ENCODE measurements at regions not wholly inside any gene's neighbourhood (a gene's known extent, or its start where the extent isn't known, plus 50 kb on each side); places are given as distances from the start of the nearest gene placed in this dataset.

- peaks cover 2% of the 10 kb centered on the region for H3K9me3 ChIP-seq (ENCODE audit: control insufficient read depth, low read length)
- intact Hi-C loops (cut with DNase I): no loop called here
- H3K4me3 ChIP-seq (ENCODE audit: low read length in 2 of 2): no peak overlapping the region
- ATAC-seq (ENCODE audit: low FRiP score) (no peak), DNase-seq (no peak)
- no peak overlapping the region for H3K27ac ChIP-seq (ENCODE audit: low read depth in 1 of 2, low read length in 2 of 2)
- no peaks in the 10 kb centered on the region for H3K36me3 ChIP-seq (ENCODE audit: control insufficient read depth in 1 of 2, insufficient read depth in 2 of 2, low read length in 1 of 2)
- no peaks in the 10 kb centered on the region for H3K27me3 ChIP-seq (ENCODE audit: control insufficient read depth in 1 of 2, insufficient read depth in 2 of 2, low read length in 1 of 2)
- no peaks in the 10 kb centered on the region for H3K4me1 ChIP-seq (ENCODE audit: control insufficient read depth in 1 of 2, insufficient read depth in 2 of 2, low read length in 2 of 2)
- 68 to 74% methylated on average over 6 of the region's 6 CpGs for WGBS, 2 donors
Measured at GRCh38 chr5:5726401-5726800, 303.9 kb downstream of the ICE1 start.

- intact Hi-C loops (cut with DNase I): no loop called here
- no peaks in the 10 kb centered on the region for H3K27me3 ChIP-seq (ENCODE audit: control insufficient read depth in 1 of 2, insufficient read depth in 2 of 2, low read length in 1 of 2)
Measured at GRCh38 chr5:5721881-5722280, 299.4 kb downstream of the ICE1 start.

GRCh38 chr5:5719292-5719691 is 296.8 kb downstream of the ICE1 start:
- no peaks in the 10 kb centered on the region for H3K36me3 ChIP-seq (ENCODE audit: control insufficient read depth in 1 of 2, insufficient read depth in 2 of 2, low read length in 1 of 2)
- intact Hi-C loops (cut with DNase I): no loop called here
- no peaks in the 10 kb centered on the region for H3K4me1 ChIP-seq (ENCODE audit: control insufficient read depth in 1 of 2, insufficient read depth in 2 of 2, low read length in 2 of 2)
- DNase-seq (no peak), ATAC-seq (ENCODE audit: low FRiP score) (no peak)
- no peaks in the 10 kb centered on the region for H3K27me3 ChIP-seq (ENCODE audit: control insufficient read depth in 1 of 2, insufficient read depth in 2 of 2, low read length in 1 of 2)
- H3K27ac ChIP-seq (ENCODE audit: low read depth in 1 of 2, low read length in 2 of 2): no peak overlapping the region
- no peak overlapping the region for H3K4me3 ChIP-seq (ENCODE audit: low read length in 2 of 2)
- WGBS, 2 donors: 79 to 84% methylated on average over 5 of the region's 5 CpGs
- H3K9me3 ChIP-seq (ENCODE audit: control insufficient read depth, low read length): no peaks in the 10 kb centered on the region

More at GRCh38 chr5:5721881-5722280, 299.4 kb downstream of the ICE1 start:
- DNase-seq (no peak), ATAC-seq (ENCODE audit: low FRiP score) (no peak)
- Histone ChIP-seq H3K4me1 (ENCODE audit: control insufficient read depth in 1 of 2, insufficient read depth in 2 of 2, low read length in 2 of 2) (no peaks in the 10 kb centered on the region), H3K36me3 (ENCODE audit: control insufficient read depth in 1 of 2, insufficient read depth in 2 of 2, low read length in 1 of 2) (no peaks in the 10 kb centered on the region), H3K4me3 (ENCODE audit: low read length in 2 of 2) (no peak overlapping the region), H3K9me3 (ENCODE audit: control insufficient read depth, low read length) (no peaks in the 10 kb centered on the region), H3K27ac (ENCODE audit: low read depth in 1 of 2, low read length in 2 of 2) (no peak overlapping the region)
- WGBS, 2 donors: 77 to 85% methylated on average over 3 of the region's 3 CpGs

GRCh38 chr5:5716665-5717064 is 294.2 kb downstream of the ICE1 start:
- Histone ChIP-seq H3K36me3 (ENCODE audit: control insufficient read depth in 1 of 2, insufficient read depth in 2 of 2, low read length in 1 of 2) (no peaks in the 10 kb centered on the region), H3K9me3 (ENCODE audit: control insufficient read depth, low read length) (no peaks in the 10 kb centered on the region), H3K4me1 (ENCODE audit: control insufficient read depth in 1 of 2, insufficient read depth in 2 of 2, low read length in 2 of 2) (no peaks in the 10 kb centered on the region), H3K27ac (ENCODE audit: low read depth in 1 of 2, low read length in 2 of 2) (no peak overlapping the region), H3K4me3 (ENCODE audit: low read length in 2 of 2) (no peak overlapping the region), H3K27me3 (ENCODE audit: control insufficient read depth in 1 of 2, insufficient read depth in 2 of 2, low read length in 1 of 2) (no peaks in the 10 kb centered on the region)
- intact Hi-C loops (cut with DNase I): no loop called here
- ATAC-seq (ENCODE audit: low FRiP score): no peak
- 38 to 40% methylated on average over 5 of the region's 5 CpGs for WGBS, 2 donors
- no peak for DNase-seq

GRCh38 chr5:5711592-5711991 is 289.1 kb downstream of the ICE1 start:
- ATAC-seq (ENCODE audit: low FRiP score): no peak
- H3K36me3 ChIP-seq (ENCODE audit: control insufficient read depth in 1 of 2, insufficient read depth in 2 of 2, low read length in 1 of 2): no peaks in the 10 kb centered on the region
- intact Hi-C loops (cut with DNase I): no loop called here
- H3K27ac ChIP-seq (ENCODE audit: low read depth in 1 of 2, low read length in 2 of 2): no peak overlapping the region
- H3K4me3 ChIP-seq (ENCODE audit: low read length in 2 of 2): no peak overlapping the region
- WGBS, 2 donors: 36 to 41% methylated on average over 1 of the region's 1 CpG
- H3K27me3 ChIP-seq (ENCODE audit: control insufficient read depth in 1 of 2, insufficient read depth in 2 of 2, low read length in 1 of 2): no peaks in the 10 kb centered on the region
- H3K9me3 ChIP-seq (ENCODE audit: control insufficient read depth, low read length): peaks cover 4% of the 10 kb centered on the region
- DNase-seq: no peak
- H3K4me1 ChIP-seq (ENCODE audit: control insufficient read depth in 1 of 2, insufficient read depth in 2 of 2, low read length in 2 of 2): no peaks in the 10 kb centered on the region

- ATAC-seq (ENCODE audit: low FRiP score) (no peak), DNase-seq (no peak)
- H3K27ac ChIP-seq (ENCODE audit: low read depth in 1 of 2, low read length in 2 of 2): no peak overlapping the region
- H3K36me3 ChIP-seq (ENCODE audit: control insufficient read depth in 1 of 2, insufficient read depth in 2 of 2, low read length in 1 of 2): no peaks in the 10 kb centered on the region
- no peak overlapping the region for H3K4me3 ChIP-seq (ENCODE audit: low read length in 2 of 2)
- no peaks in the 10 kb centered on the region for H3K4me1 ChIP-seq (ENCODE audit: control insufficient read depth in 1 of 2, insufficient read depth in 2 of 2, low read length in 2 of 2)
- WGBS, 2 donors: 4 to 5% methylated on average over 2 of the region's 2 CpGs
- H3K27me3 ChIP-seq (ENCODE audit: control insufficient read depth in 1 of 2, insufficient read depth in 2 of 2, low read length in 1 of 2): no peaks in the 10 kb centered on the region
- intact Hi-C loops (cut with DNase I): no loop called here
- peaks cover 4% of the 10 kb centered on the region for H3K9me3 ChIP-seq (ENCODE audit: control insufficient read depth, low read length)
Measured at GRCh38 chr5:5711112-5711511, 288.6 kb downstream of the ICE1 start.

GRCh38 chr5:5710471-5710870 is 288.0 kb downstream of the ICE1 start:
- intact Hi-C loops (cut with DNase I): no loop called here
- DNase-seq (no peak), ATAC-seq (ENCODE audit: low FRiP score) (no peak)
- 23 to 30% methylated on average over 8 of the region's 8 CpGs for WGBS, 2 donors
- Histone ChIP-seq H3K9me3 (ENCODE audit: control insufficient read depth, low read length) (peaks cover 4% of the 10 kb centered on the region), H3K36me3 (ENCODE audit: control insufficient read depth in 1 of 2, insufficient read depth in 2 of 2, low read length in 1 of 2) (no peaks in the 10 kb centered on the region), H3K27me3 (ENCODE audit: control insufficient read depth in 1 of 2, insufficient read depth in 2 of 2, low read length in 1 of 2) (no peaks in the 10 kb centered on the region), H3K4me3 (ENCODE audit: low read length in 2 of 2) (no peak overlapping the region), H3K27ac (ENCODE audit: low read depth in 1 of 2, low read length in 2 of 2) (no peak overlapping the region), H3K4me1 (ENCODE audit: control insufficient read depth in 1 of 2, insufficient read depth in 2 of 2, low read length in 2 of 2) (no peaks in the 10 kb centered on the region)

- intact Hi-C loops (cut with DNase I): no loop called here
- Histone ChIP-seq H3K27me3 (ENCODE audit: control insufficient read depth in 1 of 2, insufficient read depth in 2 of 2, low read length in 1 of 2) (no peaks in the 10 kb centered on the region), H3K36me3 (ENCODE audit: control insufficient read depth in 1 of 2, insufficient read depth in 2 of 2, low read length in 1 of 2) (no peaks in the 10 kb centered on the region), H3K9me3 (ENCODE audit: control insufficient read depth, low read length) (peaks cover 4% of the 10 kb centered on the region), H3K4me1 (ENCODE audit: control insufficient read depth in 1 of 2, insufficient read depth in 2 of 2, low read length in 2 of 2) (no peaks in the 10 kb centered on the region), H3K27ac (ENCODE audit: low read depth in 1 of 2, low read length in 2 of 2) (no peak overlapping the region), H3K4me3 (ENCODE audit: low read length in 2 of 2) (no peak overlapping the region)
- DNase-seq (no peak), ATAC-seq (ENCODE audit: low FRiP score) (no peak)
- WGBS, 2 donors: 91 to 92% methylated on average over 7 of the region's 7 CpGs
Measured at GRCh38 chr5:5708367-5708919, 286.0 kb downstream of the ICE1 start.

- no peak for DNase-seq
- no peaks in the 10 kb centered on the region for H3K27me3 ChIP-seq (ENCODE audit: control insufficient read depth in 1 of 2, insufficient read depth in 2 of 2, low read length in 1 of 2)
- no peak for ATAC-seq (ENCODE audit: low FRiP score)
- intact Hi-C loops (cut with DNase I): no loop called here
- peaks cover 4% of the 10 kb centered on the region for H3K9me3 ChIP-seq (ENCODE audit: control insufficient read depth, low read length)
- no peak overlapping the region for H3K4me3 ChIP-seq (ENCODE audit: low read length in 2 of 2)
- H3K27ac ChIP-seq (ENCODE audit: low read depth in 1 of 2, low read length in 2 of 2): no peak overlapping the region
- H3K4me1 ChIP-seq (ENCODE audit: control insufficient read depth in 1 of 2, insufficient read depth in 2 of 2, low read length in 2 of 2): no peaks in the 10 kb centered on the region
- no peaks in the 10 kb centered on the region for H3K36me3 ChIP-seq (ENCODE audit: control insufficient read depth in 1 of 2, insufficient read depth in 2 of 2, low read length in 1 of 2)
- WGBS, 2 donors: 83 to 86% methylated on average over 9 of the region's 9 CpGs
Measured at GRCh38 chr5:5705010-5705409, 282.5 kb downstream of the ICE1 start.

Data from aorta (tissue), 5 donors.